Cerebellar cortex (tissue), 1 donor: ENCODE measurements at regions not wholly inside any gene's neighbourhood (a gene's known extent, or its start where the extent isn't known, plus 50 kb on each side); places are given as distances from the start of the nearest gene placed in this dataset.
"Not testable (repeated sequence)": the region's sequence is repeated elsewhere in the genome, so short reads cannot be mapped to it uniquely, and the experiment has no call there.

Source experiments
- DNase-seq: peaks from one replicate; pipeline ENCODE4 v3.0.0-alpha.2; 2015; ENCODE audit warnings: low spot score

DNA sequence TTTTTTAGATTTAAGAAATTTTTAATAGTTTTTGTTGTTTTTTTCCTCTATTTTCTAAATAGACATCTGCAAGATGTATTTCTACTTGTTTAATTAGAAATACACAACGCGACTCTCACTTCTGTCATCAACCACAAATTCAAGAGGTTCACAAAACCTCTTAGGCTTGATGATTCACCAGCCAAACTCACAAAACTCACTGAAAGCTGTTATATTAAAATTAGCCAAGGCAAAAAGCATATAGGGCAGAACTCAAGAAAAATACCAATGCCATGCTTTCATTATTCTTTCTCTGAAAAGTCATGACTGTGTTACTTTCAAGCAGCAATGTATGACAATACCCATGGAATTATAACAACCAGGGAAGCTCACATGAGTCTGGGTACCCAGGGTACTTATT is 487.0 kb upstream of the RGS18 start:
- no peak for DNase-seq

DNA sequence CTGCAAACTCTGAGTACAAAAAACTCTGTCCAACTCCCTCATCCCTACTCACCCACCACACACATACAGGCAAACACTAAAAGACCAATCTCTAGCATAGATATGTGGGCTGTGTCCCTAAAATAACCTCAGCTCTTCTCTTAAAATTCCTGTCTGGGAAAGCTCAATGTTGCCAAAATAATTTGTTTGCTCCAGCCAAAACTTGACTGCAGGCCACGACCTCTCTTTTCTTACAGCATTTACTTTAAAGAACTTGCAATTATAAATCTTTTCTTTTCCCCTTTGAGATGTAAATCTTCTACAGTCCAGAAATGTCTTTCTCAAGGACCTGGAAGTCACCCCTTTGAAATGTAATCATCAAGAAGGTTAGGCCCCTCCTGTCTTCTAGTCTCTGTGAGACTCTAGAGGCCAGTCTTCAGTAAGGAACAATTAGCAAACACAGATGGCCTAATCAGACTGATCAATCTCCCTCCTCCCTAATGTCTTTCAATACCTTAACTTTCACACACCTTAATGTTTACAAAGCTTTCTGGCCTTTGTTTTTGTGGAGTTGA is 483.6 kb upstream of the RGS18 start:
- DNase-seq: no peak

DNA sequence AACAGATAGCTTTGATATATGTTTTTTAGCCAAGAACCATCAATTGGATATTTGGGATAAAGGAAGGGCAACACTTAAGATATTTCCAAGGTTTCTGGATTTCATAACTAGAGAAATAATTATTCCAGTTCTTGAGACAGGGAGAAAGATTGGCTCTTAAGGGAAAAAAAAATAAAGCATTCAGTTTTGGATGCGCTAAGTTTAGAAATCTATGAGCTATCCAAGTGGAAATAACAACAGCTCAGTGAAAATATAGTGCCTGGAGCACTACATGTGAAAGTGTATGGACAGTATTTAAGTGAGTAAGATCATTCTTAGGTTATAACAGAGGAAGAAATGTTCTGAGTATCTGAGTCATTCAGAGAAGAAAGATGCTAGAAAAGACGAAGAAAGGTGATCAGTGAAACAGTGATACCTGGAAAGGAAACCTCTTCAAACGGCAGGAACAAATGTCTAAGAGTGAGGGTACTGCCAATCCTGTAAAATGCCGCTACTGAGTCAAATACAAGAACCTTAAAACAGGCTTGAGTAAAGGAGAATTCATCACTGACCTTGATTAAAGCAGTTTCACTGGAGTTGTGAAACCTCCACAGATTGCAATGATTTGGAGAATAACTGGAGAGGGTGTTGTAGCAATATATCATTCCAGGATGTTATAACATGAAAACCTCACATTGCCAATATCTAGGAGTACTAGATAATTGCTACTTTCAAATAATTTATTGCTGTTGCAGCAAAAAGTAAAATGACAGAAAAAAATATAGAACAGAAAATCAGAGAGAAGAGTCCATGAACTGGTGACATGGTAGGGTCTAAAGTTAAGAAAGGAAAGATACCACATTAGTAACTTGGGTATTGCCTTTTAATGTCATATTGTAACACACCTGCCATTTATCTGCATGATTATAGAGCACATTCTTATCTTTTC is 482.1 kb upstream of the RGS18 start:
- no peak for DNase-seq

DNA sequence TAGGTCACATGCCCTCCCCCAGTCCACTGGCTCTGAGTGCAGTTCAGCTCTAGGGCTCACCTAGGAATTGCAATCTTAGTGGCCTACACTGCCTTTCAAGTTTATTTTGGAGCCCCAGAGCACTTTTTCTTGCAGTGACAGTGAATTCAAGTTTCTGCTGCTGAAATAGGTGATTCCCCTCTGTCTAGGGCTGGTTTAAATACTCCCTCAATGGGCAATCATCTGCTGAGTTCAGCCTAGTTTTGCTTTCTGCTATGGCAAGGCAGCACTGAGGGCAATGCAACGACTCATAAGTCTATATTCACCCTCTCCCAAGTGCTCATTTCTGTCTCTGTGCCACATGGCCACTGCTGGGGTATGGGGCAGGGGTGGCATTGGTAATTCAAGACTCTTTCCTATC is 472.6 kb upstream of the RGS18 start:
- no peak for DNase-seq

DNA sequence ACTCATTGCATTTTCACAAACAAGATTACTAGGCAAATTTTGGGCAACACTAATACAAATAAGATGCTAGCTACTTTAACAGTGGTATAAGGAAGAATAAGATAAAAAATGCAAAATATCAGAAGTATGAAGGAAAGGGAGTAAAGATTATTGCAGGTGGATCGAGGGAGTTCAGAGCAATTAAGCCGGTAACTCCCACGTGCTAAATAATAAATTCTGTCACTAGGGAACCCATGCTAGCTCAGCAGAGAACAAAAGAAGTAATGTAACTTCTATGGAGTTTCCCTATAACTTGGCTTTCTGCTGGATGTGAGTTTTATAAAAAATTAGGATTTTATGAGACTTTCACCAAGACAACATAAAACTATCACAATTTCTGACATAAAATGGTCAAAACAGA is 470.5 kb upstream of the RGS18 start:
- no peak for DNase-seq

DNA sequence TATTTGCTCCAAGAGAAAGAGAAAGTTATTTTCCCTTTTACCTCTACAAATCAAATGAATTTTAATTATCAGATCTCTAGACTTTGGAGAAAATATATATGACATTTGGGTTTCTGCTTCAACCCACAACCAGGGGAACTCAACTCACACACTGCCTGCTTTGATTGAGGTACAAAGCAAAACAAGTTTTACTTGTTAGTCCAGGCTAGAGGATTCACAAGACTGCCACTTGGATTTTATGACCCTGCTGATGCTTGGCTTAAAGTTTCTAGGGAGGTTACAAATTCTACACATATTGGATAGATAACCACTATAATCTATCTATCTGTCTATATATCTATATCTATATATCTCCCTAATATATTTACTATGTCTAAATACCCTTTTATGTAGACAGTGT is 467.3 kb upstream of the RGS18 start:
- no peak for DNase-seq

DNA sequence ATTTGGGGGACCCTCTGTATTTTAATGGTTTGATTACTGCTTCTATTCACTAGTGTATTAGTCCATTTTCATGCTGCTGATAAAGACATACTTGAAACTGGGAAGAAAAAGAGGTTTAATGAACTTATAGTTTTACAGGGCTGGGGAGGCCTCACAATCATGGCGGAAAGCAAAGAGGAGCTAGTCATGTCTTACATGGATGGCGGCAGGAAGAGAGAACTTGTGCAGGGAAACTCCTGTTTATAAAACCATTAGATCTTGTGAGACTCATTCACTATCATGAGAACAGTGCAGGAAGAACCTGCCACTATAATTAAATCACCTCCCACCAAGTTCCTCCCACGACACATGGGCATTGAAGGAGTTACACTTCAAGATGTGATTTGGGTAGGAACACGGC is 464.5 kb upstream of the RGS18 start:
- DNase-seq: no peak

DNA sequence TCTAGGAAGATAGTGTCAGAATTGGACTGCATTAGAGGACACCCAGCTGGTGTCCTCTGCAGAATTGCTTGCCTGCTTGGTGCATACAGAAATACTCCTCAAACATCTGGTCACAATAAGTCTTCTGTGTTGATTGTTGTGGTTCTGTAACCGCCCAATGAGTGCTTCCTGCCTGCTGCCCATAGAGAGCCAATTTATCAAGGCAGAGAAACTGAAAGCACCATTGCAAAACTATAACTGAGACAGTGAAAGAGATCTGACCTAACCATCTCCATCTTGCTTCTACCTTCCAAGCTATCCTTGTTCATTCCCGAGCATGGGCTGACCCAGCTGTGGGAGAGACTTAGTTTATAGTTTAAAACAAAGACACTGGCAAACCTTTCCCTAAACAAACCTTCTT is 462.4 kb upstream of the RGS18 start:
- DNase-seq: no peak

DNA sequence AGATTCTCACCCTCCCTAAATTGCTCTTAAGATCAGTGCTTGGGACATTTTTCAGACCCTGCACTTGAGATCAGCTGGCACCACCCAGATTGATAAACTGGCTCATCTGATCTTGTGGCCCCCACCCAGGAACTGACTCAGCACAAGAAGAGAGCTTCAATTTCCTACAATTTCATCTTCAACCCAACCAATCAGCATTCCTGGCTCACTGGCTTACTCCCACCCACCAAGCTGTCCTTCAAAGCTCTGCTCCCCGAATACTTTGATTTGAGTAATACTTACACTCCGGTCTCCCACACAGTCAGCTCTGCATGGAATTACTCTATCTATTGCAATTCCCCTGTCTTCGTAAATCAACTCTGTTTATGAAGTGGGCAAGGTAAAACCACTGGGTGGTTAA is 461.9 kb upstream of the RGS18 start:
- no peak for DNase-seq

DNA sequence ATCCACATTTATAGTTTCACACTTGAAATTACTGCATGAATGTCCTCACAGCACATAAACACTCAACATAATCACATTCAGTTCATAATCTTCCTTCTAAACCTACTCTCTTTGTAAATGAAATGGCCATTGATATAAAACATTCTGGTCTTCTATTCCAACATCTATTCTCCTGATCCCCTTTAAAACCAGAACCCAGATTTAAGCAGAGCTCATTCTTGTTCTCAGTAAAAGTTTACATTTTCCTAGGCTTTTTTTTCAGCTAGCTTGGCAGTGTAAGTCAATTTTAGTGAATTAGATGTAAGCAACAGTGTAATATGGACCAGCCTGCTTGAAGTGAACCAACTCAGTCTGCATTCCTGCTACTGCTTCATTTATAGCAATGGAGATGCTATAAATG is 460.7 kb upstream of the RGS18 start:
- no peak for DNase-seq

DNA sequence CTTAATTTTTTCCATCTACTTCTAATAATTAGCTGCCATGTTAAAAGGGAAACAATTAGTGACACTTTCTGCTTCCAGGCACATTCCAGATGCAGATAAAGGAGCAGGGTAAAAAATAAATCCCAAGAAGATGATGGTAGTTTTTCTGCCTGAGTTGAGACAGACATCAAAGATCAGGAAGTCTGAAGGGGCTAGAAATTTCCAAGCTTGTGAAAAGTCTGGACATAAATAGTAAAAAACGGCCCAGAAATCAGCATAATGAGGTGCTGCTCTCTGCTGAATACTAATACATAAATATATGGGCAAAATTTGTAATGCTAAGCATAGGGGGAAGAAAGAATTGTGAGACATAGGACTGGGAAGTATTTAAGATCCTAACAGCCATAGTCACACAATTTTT is 460.0 kb upstream of the RGS18 start:
- no peak for DNase-seq

DNA sequence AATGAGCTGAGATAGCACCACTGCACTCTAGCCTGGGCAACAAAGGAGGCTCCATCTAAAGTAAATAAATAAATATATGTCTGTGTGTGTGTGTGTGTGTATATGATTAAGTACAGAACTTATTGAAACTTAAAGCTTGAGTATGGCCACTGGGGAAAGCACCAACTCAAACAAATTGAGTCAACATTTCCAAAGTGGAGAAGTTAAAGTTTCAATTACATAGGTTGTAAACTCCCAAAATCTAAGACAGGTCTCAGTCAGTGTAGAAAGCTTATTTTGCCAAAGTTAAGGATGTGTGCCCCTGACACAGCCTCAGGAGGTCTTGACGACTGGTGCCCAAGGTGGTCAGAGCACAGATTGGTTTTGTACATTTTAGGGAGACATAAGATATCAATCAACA is 458.9 kb upstream of the RGS18 start:
- no peak for DNase-seq

DNA sequence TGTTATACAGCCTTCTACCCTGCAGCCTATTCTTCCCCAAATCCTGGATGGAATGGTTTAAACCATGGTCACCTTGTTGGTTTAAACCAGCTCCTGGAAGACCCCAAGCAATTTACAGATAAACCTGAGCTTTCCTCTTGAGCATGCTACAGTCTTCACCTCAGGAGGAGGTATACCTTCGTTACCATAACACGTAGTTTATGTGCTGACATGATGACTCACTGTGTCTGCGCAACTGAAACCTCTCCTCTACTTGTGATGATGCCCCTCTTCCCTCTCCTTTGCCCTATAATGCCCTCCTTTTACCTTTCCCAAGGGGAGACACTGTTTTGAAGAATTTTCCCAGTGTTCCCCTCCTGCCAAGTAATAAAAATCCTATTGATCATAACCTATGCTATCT is 457.3 kb upstream of the RGS18 start:
- no peak for DNase-seq

DNA sequence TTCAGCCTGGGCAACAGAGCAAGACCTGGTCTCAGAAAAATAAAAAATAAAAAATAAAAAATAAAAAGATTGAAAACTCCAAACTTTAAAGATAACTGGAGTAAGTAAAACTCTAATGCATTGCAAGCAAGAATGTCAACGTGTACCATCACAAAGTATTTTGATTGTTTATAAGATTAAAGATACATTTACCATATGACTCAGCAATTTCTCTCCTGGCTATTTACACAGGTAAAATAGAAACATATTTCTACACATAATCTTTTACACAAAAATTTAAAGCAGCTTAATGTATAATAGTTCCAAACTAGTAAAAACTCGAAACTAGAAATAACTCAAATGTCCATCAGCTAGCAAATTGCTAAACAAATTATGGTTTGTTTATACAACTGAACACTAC is 456.1 kb upstream of the RGS18 start:
- no peak for DNase-seq

DNA sequence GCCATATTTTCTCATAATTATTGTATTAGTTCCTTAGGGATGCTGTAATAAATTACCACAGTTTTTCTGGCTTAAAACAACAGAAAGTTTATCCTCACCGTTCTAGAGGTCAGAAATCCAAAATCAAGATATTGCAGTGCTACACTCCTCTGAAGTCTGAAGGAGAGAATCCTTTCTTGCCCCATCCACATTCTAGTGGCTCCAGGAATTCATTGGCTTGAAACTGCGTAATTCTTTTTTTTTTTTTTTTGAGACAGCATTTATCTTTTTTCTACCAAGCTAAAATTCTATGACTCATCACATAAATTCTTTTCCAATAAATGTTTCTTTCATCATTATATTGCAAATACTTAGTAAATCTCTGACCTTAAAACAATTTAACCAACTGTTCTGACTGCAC is 451.0 kb upstream of the RGS18 start:
- DNase-seq: no peak

DNA sequence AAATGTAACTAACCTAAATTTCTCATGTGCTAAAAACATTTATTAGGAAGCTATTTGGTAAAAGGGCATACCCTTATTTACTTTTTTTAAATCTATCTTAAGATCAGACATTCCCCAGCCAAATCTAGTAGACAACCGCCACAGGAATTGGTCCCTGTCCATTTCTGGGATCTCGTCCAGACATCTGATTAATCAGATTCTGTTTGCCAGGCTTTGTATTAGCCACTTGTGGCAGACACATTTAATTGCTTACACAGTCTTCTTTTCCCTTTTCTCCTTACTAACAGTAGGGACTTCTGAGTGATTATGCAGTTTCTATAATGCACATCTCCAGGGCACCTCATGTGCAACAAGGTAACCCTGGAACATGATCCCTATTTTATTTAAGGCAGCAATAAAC is 449.0 kb upstream of the RGS18 start:
- DNase-seq: no peak

DNA sequence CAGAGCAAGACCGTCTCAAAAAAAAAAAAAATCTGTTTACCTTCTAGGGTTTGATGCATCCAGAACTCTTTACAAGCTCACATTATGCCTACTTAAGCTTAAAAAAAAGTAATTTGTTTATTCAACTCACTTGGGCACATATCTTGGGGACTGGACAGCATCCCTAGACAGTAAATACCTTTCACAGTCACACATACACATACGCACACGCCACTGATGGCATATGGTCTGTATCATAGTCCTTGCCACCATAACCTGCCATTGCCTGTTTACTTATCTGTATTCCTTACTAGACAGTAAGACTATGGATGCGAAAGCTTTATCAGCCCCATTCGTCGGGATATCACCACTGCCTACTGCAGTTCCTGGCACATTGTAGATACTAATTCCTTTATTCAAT is 446.3 kb upstream of the RGS18 start:
- DNase-seq: no peak

DNA sequence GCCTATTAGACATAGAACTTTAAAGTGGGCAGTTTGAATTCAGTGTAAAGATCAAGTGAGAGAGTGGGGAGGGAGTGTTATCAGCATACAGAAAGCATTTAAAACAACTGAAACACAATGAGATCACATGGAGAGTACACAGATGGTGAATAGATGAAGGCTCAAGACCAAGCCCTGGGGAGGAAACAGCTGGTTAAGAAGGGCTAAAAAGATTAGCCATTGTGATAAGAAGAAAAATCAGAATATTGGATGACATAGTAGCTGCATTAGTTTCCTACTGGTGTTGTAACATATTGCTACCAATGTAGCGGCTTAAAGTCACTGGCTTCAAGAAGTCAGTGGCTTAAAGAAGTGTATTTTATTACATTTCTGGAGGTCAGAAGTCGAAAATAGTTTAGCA is 443.4 kb upstream of the RGS18 start:
- DNase-seq: no peak

DNA sequence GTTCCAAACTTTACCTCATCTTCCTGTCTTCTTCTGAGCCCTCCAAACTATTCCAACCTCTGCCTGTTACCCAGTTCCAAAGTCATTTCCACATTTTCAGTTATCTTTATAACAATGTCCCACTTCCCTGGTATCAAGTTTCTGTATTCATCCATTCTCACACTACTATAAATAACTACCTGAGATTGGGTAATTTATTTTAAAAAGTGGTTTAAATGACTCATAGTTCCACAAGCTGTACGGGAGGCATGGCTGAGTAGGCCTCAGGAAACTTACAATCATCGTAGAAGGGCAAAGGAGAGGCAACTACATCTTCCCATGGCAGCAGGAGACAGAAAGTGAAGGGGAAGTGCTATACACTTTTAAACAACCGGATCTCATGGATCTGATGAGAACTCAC is 428.5 kb upstream of the RGS18 start:
- no peak for DNase-seq

DNA sequence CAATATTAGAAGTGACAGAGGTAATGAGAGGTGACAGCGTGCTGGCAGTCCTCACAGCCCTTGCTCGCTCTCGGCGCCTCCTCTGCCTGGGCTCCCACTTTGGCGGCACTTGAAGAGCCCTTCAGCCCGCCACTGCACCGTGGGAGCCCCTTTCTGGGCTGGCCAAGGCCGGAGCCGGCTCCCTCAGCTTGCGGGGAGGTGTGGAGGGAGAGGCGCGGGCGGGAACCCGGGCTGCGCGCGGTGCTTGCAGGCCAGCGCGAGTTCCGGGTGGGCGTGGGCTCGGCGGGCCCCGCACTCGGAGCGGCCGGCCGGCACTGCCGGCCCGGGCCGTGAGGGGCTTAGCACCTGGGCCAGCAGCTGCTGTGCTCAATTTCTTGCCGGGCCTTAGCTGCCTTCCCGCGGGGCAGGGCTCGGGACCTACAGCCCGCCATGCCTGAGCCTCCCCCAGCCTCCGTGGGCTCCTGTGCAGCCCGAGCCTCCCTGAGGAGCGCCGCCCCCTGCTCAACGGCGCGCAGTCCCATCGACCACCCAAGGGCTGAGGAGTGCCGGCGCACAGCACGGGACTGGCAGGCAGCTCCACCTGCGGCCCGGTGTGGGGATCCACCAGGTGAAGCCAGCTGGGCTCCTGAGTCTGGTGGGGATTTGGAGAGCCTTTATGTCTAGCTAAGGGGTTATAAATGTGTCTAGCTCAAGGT is 426.5 kb upstream of the RGS18 start:
- DNase-seq: not testable (repeated sequence)

DNA sequence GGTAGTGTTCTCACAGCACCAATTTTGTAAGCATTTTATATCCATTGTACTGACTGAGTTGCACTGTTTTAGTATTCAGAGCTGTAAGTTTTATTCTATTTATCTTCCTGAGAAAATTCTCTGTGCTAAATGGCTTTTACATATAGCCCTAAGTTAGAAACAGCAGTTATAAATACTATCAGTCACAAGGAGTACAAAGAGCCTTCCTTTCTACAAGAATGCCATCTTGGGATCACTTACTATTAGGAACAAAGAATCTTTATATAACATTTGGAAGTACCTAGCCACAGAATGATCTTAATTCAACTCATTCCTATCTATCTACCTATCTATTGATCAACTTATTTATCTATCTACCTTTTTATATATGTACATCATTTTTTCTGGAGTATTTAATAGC is 423.9 kb upstream of the RGS18 start:
- DNase-seq: no peak

DNA sequence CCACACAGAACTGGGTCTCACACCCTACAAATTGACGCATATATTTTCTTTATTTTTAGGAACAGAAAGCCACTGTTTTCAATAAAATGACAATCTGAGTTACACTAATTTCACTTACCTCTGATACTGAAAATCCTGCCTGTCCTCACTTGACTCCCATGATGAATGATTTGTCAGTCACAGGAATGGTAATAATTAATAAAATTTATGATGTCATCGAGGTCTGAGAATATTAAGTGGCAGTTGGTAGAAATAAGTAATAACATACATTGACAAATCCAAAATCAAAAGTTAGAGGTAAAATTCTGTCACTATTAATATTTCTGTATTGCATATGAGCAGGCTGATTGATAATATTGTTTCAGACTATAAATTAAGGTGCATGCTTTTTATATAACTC is 418.7 kb upstream of the RGS18 start:
- DNase-seq: no peak

DNA sequence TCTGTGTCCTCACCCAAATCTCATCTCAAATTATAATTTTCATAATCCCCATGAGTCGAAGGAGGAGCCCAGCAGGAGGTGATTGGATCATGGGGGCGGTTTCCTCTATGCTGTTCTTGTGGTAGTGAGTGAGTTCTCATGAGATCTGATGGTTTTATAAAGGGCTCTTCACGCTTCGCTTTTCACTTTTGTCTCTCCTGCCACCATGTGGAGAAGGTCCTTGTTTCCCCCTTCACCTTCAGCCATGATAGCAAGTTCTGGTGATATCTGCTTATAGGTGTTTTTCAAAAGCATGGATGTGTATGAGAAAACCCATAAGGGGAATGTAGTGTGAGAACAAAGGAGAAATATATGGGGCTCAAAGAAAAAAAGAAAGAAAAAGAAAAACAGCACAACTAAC is 405.9 kb upstream of the RGS18 start:
- peak; percentile 6 for DNase-seq
